Ureter (tissue), 1 donor: ENCODE measurements at regions not wholly inside any gene's neighbourhood (a gene's known extent, or its start where the extent isn't known, plus 50 kb on each side); places are given as distances from the start of the nearest gene placed in this dataset.
"Not testable (repeated sequence)": the region's sequence is repeated elsewhere in the genome, so short reads cannot be mapped to it uniquely, and the experiment has no call there.

Experiments
- DNase-seq: peaks from one replicate; pipeline ENCODE4 v3.0.0-alpha.2; 2020; ENCODE audit warnings: low spot score
- donor health status: DM: yes; HTN: yes; CAD: no.

DNA sequence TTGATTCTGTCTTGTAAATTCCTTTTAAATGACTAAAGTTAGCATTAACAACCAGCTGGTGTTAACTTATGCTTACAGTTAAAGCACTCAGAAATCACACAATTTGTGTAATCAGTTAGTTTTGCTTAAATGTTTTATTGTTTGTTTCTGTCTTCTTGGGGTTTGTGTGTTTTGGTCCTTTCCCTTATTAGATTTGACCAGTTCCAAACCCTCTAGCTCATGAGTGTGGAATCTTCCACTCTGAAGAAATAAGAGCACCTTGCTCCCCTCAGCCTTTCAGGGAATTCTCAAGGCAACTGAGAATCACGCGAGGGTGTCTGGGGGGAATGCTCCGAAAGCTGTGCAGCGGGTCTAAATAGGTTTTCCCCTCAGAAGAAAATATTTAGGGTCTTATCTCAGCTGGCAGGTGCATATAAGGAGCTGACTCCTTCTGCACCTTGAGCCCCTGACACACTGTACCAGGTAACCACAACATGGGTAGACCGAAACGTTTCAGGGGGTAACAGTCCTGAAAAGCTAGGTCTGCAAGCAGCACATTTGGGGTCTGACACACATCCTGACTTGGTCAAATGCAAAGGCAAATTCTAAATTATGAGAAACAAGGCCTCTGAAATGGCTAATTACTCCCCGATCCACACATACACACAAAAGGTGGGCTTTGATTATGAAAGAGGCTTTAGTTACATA lies 188.1 kb upstream of the ETV3 start:
- no peak for DNase-seq

DNA sequence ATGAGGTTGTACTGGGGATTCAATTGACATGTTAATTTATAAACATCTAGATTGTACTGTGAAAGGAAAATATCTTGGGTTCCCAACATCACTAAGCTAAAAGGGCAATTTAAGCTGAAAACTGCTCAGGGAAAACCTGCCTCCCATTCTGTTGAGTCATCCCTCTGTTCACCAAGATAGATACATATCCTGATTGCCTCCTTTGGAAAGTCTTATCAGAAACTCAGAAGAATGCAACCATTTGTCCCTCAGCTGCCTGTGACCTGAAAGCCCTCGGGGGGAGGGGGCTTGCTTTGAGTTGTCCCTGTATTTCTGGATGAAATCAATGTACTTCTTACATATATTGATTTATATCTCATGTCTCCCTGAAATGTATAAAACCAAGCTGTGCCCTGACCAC lies 187.0 kb upstream of the ETV3 start:
- no peak for DNase-seq

DNA sequence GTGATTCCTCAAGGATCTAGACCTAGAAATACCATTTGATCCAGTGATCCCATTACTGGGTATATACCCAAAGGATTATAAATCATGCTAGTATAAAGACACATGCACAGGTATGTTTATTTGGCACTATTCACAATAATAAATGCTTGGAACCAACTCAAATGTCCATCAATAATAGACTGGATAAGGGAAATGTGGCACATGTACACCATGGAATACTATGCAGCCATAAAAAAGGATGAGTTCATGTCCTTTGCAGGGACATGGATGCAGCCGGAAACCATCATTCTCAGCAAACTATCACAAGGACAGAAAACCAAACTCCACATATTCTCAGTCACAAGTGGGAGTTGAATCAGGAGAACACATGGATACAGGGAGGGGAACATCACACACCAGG lies 183.8 kb upstream of the ETV3 start:
- not testable (repeated sequence) for DNase-seq

DNA sequence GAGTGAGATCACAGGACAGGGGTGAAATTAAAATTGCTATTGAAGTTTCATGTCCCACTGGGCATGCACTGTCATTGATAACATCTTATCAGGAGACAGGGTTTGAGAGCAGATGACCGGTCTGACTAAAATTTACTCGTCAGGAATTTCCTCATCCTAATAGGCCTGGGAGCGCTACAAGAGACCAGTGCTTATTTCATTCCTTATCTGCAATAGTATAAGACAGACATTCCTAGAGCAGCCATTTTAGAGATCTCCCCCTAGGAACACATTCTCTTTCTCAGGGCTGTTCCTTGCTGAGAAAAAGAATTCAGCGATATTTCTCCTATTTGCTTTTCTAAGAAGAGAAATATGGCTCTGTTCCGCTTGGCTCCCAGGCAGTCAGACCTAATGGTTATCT lies 181.4 kb upstream of the ETV3 start:
- DNase-seq: no peak

DNA sequence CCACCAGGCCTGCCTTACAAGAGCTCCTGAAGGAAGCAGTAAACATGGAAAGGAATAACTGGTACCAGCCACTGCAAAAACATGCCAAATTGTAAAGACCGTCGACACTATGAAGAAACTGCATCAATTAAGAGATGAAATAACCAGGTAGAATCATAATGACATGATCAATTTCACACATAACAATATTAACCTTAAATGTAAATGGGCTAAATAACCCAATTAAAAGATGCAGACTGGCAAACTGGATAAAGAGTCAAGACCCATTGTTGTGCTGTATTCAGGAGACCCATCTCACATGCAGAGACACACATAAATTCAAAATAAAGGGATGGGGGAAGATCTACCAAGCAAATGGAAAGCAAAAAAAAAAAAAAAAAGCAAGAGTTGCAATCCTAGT lies 179.0 kb upstream of the ETV3 start:
- not testable (repeated sequence) for DNase-seq

DNA sequence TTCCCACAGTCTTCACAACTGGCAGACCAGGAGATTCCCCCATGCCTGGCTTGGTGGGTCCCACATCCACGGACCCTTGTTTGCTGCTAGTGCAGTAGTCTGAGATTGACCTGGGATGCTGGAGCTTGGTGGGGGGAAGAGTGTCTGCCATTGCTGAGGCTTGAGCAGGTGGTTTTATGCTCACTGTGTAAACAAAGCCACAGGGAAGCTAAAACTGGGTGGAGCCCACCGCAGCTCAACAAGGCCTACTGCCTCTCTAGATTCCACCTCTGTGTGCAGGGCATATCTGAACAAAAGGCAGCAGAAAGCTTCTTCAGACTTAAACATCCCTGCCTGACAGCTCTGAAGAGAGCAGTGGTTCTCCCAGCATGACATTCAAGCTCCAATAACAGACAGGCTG lies 177.3 kb upstream of the ETV3 start:
- DNase-seq: no peak

DNA sequence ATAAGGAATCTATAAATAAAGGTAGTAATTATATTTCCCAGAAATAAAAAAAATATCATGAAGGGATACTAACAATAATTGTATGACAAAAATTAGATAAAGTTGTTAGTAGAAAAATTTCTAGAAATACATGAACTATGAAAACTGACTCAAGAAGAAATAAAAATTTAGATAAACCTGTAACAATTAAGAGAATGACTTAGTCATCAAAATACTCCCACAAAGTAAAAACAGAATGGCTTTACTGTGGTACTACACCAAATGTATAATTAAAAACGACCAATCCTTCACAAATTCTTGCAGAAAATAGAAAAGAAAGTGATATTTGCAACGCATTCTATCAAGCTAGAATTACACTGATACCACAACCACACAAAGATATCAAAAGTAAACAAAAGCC lies 176.2 kb upstream of the ETV3 start:
- DNase-seq: no peak

DNA sequence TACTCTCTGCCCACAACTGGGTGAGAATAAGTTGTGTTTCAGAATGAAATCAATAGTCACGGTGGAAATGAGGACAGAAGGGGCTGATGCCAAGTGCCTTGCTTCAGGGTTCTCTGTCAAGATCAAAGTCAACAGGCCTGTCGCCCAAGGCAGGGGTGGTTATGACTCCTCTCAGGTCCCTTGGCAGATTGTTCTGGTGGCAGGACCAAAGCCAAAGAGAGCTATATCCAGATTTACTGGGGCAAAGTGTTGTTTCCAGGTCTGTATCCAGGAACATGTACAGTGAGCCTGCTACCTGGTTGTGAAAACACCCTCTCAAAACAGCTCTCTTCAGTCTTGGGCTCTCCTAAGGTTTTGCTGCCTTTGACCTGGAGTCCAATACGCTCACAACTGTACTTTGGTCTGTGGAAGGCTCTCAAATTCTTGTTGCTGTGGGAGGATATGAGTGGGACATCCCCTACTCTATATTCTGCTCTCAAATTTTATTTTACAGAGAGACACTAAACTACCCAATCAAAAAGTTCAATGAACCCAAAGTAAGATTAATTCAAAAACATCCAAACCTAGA lies 175.1 kb upstream of the ETV3 start:
- no peak for DNase-seq

DNA sequence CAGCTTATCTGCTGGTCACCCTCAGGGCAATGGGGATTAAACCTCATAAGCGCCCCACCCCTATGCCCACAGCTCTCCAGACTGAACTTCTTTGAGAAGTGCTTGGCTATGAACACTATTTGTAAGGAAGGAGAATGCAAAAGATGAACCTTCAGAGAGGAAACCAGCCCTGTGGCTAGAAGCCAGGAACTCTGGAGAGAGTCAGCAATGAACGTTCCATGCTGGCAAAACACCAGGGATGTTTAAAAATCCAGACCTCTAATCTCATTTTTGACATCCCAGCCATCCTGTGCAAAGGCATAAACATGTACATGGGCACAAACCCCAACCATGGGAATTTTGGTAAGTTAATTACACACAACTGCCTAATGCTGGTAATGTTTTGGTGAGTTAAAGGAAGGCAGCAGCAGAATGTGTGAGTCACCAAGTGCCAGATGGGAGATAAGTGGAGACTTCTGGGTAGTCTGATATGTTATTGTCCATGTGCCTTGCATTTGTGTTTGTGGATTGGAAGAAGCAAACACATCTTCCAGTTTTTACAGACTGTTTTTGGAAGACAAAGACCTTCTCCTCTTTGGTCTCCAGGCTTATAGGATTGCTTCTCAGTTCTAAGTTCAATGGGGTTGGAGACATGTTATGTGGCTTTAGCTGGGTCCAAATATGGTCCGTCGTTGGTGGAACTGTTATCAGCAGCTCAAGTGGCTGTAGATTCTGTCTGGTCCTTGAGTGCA lies 174.1 kb upstream of the ETV3 start:
- DNase-seq: no peak

DNA sequence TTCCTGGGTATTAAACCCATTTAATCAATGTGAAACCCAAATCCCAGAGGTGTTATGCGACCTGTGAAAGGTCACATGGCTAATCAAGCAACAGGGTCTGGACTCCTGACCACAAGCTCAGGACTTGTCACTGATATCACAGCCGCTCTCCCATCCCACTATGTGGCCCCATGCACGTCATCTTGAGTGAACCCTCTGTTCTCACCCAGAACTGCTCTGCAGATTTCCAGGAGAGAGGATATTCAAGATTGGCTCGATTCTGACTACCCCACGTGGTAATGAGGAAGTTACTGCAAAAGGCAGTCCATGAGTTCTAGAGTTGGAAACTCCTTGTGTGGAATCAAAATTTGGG lies 173.5 kb upstream of the ETV3 start:
- no peak for DNase-seq

DNA sequence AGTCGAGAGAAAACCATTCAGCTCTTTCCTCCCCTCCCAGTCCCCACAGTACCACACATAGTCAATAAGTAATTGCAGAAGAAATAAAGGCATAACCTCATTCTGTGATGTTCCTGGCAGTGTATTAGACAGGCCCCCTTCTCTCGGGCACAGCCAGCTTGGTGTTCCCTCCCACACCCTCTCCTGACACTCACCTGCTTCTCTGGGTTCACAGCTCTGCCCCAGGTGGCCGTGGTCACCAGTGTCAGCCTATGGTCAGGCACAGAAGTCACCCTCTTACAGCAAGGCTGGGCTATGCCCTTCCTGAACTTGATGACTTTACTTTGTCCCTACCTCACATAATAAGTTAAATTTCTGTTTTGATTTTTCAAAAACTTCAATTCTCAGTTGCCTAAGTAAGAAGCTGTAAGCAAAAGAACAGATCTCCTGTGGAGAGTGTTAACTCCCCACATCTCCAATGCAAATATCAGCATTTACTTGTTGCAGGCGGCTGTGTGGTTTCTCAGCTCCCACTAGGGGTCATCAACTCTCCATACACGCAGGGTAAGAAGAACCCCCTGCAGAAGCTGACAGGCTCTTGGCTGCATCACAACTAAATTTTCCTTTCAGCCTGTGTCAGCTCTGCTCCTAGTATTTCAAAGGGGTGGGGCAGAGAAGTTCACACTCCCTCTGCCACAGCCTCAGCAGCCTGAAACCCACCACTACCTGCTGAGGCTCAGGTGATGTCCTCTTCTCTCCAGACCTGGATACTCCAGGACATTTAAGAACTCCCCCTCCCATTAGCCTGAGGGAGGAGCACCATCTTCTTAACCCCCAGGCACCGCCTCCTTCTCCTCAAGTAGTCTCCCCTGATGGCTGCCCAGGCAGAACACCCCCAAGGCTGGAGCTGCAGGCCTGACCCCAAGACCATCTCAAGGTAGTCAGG lies 172.9 kb upstream of the ETV3 start:
- DNase-seq: not testable (repeated sequence)

DNA sequence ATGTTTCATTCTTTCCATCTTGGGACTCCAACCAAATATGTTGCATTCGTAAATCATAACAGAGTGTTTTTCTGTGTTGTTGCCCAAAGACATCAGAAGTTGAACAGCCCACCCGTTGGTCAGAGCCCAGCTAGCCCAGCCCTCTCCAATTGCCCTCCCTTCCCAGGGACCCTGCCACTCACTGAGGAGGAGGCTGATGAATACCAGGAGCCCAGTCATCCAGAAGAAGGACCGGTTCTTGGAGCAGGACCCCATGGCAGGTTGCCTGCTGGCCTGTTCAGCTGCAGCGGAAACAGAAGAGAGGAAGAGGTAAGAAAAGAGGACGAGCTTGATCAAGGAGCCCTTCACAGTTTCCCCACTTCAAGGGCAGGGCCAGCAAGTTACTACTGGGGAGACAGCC lies 172.2 kb upstream of the ETV3 start:
- no peak for DNase-seq

DNA sequence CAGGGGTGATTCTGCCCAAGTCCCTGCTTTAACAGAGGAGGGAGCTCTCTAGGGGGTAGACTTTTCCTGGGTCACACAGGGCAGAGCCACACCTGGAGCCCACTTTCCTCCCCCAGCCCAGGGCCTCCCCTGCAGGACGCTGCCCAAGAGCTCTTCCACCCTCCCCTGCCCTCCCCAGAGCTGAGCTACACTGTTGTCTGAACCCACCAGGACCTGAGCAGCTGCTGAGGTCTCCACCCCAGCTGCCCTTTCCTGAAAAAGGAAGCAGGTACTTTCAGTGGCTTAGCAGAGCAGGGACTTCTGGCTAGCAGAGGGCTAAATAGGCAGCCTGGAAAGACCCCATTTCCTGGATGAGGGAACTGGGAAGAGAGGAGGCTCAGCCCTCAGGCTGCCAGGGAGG lies 169.3 kb upstream of the ETV3 start:
- no peak for DNase-seq

DNA sequence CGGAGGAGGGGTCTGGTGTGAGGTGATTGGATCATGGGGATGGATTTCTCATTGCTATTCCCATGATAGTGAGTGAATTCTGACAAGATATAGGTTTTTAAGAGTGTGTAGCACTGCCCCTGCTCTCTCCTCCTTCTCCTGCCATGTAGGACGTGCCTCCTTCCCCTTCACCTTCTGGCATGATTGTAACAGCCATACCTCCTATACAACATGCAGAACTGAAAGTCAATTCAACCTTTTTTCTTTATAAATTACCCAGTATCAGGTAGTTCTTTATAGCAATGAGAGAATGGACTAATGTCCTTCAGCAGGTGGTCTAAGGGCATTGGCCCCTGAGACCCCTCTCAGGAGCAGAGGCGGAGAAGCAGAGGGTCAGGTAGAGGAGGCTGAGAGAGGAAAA lies 168.7 kb upstream of the ETV3 start:
- DNase-seq: no peak

DNA sequence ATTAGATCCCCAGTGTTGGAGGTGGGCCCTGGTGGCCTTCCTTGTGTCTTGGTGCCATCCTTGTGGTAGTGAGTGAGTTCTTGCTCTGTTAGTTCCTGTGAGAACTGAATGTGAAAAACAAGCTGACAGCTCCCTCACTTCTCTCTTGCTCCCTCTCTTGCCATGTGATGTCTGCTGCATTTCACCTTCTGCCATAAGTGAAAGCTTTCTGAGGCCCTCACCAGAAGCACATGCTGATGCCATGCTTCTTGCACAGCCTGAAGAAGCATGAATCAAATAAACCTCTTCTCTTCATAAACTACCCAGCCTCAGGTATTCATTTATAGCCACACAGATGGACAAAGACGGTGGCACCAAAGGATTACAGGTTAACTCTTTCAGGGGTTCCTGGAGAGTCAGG lies 166.1 kb upstream of the ETV3 start:
- DNase-seq: no peak

DNA sequence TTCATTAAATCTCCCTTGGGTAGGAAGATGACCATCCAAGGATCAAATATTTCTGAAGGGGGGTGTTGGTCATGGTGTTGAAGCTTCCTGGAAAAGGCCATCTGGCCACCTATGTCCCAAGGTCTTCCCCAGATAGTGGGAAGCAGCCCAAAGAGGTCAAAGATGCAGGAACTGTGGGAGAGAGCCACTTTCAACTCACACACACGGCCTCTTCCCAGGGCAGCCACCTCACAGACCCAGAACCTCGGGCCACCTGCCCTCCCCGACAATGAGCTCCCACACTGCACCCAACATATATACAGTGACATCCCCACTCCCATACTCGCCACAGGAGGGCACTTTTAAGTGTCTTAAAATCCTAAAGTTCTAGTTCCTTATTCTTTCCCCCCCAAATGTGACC lies 164.5 kb upstream of the ETV3 start:
- no peak for DNase-seq

DNA sequence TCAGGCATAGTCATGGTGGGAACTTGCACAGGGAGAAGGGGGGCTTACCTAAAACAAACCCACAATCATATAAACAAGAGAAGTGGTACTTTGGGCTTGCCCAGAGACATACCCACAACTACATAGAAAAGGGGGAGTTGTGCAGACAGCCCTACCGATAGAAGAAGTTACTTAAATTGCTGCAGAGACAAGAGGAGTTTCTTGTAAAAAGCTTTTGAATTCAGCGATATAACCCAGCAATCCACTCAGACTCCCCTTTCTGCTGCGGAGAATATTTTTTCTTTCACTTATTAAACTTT lies 164.0 kb upstream of the ETV3 start:
- no peak for DNase-seq

DNA sequence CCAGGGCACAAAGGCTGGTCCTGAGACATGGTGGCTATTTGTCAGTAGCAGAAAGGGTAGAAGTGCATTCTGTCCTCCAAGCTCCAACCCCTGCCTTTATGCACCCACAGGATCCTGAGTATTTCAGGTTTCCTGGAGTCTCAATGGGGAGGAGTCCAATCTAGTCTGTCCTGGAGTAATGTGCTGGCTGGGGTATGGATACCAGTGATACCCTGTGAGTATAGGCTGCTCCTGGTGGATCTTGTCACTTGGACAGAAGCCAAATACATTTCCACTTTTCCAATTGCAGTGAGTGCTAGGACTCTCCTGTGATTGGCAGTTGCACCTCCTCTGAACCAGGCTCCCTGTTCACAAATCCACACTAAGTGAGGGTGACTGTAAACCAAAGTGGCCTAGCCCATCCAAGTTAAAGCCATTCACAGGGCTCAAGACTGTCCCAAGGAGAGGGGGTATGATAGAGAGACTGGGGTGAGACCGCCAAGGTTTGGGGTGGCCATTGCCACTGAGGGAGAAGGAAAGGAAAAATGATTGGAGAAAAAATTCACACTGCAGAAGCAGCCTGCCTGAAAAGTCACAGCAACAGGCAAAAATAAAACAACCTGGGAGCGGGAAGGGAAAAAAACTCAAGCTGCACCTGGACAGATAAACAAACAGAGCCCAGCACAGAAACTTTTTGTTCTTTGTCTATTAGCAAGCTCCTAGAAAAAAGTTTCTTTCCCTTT lies 163.4 kb upstream of the ETV3 start:
- DNase-seq: no peak

DNA sequence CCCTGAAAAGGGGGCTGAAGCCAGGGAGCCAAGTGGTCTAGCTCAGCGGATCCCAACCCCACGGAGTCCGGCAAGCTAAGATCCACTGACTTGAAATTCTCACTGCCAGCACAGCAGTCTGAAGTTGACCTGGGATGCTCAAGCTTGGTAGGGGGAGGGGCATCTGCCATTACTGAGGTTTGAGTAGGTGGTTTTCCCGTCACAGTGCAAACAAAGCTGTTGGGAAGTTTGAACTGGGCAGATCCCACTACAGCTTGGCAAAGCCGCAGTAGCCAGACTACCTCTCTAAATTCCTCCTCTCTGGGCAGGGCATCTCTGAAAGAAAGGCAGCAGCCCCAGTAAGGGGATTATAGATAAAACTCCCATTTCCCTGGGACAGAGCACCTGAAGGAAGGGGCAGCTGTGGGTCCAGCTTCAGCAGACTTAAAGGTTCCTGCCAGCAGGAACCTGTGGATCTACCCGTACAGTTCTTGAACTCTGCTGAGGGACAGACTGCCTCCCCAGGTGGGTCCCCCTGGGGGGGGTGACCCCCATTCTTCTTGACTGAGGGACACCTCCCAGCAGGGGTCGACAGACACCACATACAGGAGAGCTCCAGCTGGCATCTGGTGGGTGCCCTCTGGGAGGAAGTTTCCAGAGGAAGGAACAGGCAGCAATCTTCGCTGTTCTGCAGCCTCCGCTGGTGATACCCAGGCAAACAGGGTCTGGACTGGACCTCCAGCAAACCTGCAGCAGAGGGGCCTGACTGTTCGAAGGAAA lies 156.4 kb upstream of the ETV3 start:
- DNase-seq: not testable (repeated sequence)

DNA sequence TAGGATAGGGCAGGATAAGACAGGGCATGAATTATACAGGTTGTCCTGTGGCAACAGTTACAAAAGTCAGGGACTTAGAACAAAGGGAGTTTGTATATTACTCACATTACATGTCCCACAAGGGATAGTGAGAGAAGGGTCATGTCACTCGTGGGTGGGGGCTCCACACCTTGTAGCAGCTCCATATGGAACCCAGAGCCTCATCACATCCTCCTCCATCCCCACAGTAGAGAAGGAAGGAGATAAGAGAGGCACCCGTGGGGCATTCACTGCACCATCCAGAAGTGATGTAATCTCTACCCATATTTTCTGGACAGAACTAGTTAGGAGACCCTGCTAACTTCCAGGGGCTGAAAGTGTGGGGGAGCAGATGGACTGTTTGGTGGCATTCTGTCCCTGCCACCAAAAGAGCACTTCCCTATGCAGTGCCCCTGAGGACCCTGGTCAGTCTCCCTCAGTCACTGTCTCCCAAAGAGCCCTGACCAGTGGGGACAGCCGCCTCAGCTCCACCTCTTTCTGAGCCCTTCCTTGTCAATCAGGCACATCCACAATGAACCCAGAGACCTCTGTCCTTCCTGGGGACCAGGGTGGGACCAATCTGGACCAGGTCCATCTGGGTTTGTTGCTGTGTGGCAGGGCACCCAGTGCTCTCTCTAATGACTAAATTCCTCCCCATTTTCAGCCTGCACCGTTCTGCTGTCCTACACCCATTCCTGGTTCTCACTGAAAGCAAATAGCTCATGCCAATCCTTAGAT lies 154.8 kb upstream of the ETV3 start:
- DNase-seq: no peak
